ENCODE measurements at regions not wholly inside any gene's neighbourhood (a gene's known extent, or its start where the extent isn't known, plus 50 kb on each side); places are given as distances from the start of the nearest gene placed in this dataset.

DNA sequence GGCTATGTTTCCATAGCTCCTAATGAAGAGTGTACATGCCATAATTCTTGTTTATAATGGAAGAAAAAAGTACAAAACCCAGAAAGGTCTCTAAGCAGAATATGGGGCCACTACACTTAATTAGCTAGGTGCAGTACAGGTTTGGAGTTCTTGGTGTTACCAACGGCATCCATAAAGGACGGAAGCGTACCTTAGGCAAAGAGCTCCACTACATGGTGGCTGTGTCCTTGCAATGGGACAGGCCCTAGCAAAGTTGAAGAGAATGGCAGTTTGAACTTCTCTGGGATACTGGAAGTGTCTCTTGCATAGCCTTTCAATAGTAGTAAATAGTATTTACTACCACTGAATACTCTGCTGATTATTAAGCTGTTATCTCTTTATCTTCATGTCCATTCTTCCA, 371.7 kb upstream of the MMS22L start:
- H3K27ac ChIP-seq = no peak overlapping the region
- DNase-seq (ENCODE audit: low read depth in 1 of 2, low spot score in 2 of 2) = no peak
- H3K4me3 ChIP-seq = no peak overlapping the region
- H3K9me3 ChIP-seq (replicated peaks) = no peaks in the 10 kb centered on the region
- H3K4me1 ChIP-seq (replicated peaks) = no peaks in the 10 kb centered on the region
- no peaks in the 10 kb centered on the region for H3K27me3 ChIP-seq (replicated peaks)
- no peaks in the 10 kb centered on the region for H3K36me3 ChIP-seq

DNA sequence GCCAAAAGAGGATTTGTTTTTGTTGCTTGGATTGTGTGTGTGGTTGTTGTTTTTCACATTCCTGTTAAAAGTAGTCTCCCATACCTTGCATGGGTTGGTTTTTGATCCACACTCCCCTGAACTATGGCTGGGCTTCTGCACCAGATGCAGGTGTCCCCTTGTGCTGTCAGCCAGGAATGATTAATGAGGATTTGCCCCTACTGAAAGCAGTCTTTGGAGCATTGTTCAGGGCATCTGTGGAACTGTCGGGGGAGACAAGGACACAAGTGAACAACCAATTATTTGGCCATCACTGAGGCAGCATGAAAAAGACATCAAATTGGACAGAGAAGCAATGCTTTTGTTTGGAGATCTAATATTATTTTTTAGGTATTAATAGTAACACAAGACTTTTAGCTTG, 373.2 kb upstream of the MMS22L start:
- no peaks in the 10 kb centered on the region for H3K4me1 ChIP-seq (replicated peaks)
- H3K36me3 ChIP-seq = no peaks in the 10 kb centered on the region
- H3K9me3 ChIP-seq (replicated peaks) = no peaks in the 10 kb centered on the region
- H3K27ac ChIP-seq = no peak overlapping the region
- DNase-seq (ENCODE audit: low read depth in 1 of 2, low spot score in 2 of 2) = no peak
- H3K27me3 ChIP-seq (replicated peaks) = no peaks in the 10 kb centered on the region
- H3K4me3 ChIP-seq = no peak overlapping the region

DNA sequence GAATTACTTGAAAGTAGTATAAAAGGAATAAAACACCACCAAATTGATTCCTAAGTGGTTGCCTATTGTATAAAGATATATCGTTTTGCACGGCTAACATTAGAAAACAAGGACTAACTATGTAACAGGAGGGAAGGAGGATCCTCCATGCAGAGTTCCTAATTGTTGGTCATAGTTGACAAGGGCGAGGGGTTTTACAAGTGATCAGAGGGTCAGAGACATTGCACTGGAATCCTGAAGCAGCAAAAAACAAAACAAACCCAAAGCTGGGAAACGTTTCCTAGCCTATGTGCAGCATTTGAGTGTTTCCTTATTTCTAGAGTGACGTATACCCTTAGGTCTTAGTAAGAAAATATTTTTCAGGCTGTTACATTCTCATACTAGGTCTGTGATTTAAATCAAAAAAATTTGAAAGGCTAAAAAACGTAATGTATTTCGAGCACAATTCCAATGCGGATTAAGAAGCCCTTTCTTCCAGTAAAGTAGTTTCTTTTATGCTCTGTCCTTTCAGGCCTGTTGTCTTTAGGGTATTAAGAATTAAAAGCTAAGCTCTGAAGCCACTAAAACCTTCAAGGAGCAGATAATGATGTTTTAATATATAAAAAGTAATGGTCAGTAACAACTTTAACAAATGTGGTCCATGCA, 373.8 kb upstream of the MMS22L start:
- Histone ChIP-seq H3K27me3 (replicated peaks) (no peaks in the 10 kb centered on the region), H3K4me3 (no peak overlapping the region), H3K4me1 (replicated peaks) (no peaks in the 10 kb centered on the region), H3K36me3 (no peaks in the 10 kb centered on the region), H3K9me3 (replicated peaks) (no peaks in the 10 kb centered on the region), H3K27ac (no peak overlapping the region)
- DNase-seq (ENCODE audit: low read depth in 1 of 2, low spot score in 2 of 2) = no peak

DNA sequence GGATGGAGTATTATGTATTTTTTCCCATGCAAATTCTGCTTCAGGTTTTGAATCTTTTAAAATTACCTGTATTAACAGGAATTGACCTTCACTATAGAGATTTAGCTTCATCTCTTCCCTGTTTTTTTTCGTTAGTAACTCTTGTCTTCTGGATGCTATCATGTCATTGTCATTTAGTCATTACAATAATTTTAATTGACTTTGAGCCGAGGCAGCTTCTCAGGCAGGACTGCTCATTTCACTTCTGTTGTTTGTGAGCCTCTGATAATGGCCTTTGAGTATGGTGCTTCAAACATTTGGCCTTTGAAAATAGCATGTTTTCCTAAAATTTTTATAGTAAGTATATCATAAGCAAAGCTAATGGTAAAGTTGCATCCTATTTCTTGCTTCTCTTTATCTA, 375.1 kb upstream of the MMS22L start:
- no peak overlapping the region for H3K4me3 ChIP-seq
- H3K36me3 ChIP-seq = no peaks in the 10 kb centered on the region
- DNase-seq (ENCODE audit: low read depth in 1 of 2, low spot score in 2 of 2) = no peak
- H3K4me1 ChIP-seq (replicated peaks) = no peaks in the 10 kb centered on the region
- H3K27ac ChIP-seq = no peak overlapping the region
- no peaks in the 10 kb centered on the region for H3K9me3 ChIP-seq (replicated peaks)
- H3K27me3 ChIP-seq (replicated peaks) = no peaks in the 10 kb centered on the region

- no peak for DNase-seq (ENCODE audit: low read depth in 1 of 2, low spot score in 2 of 2)
- Histone ChIP-seq H3K4me1 (replicated peaks) (no peaks in the 10 kb centered on the region), H3K9me3 (replicated peaks) (no peaks in the 10 kb centered on the region), H3K27ac (no peak overlapping the region), H3K36me3 (no peaks in the 10 kb centered on the region), H3K27me3 (replicated peaks) (no peaks in the 10 kb centered on the region), H3K4me3 (no peak overlapping the region)
These were observed 380.2 kb upstream of the MMS22L start for GRCh38 chr6:97663252-97663651.

DNA sequence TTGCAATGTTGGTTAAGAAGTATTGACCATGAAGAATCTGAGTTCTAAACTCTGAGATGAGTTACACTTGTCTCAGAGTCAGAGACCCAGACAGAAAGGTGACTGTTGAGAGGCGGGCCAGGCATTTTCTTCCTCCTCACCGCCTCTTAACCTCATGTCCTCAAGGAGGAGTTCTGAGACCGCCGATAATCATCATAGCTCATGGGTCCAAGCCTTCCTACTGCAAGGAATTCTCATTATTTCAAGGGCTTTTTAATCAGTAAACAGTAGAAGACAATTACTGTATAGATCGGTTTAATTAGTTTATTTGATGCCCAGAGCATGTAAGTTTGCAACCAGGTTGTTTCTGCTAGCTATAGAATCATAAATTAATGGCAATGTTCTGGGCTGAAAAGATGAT, 382.4 kb upstream of the MMS22L start:
- Histone ChIP-seq H3K4me1 (replicated peaks) (no peaks in the 10 kb centered on the region), H3K27ac (no peak overlapping the region), H3K36me3 (no peaks in the 10 kb centered on the region), H3K27me3 (replicated peaks) (no peaks in the 10 kb centered on the region; the same call in 1 of the 2 replicates), H3K9me3 (replicated peaks) (no peaks in the 10 kb centered on the region), H3K4me3 (no peak overlapping the region)
- DNase-seq (ENCODE audit: low read depth in 1 of 2, low spot score in 2 of 2) = no peak

GRCh38 chr6:97666889-97667288, 383.9 kb upstream of the MMS22L start:
- no peak overlapping the region for H3K27ac ChIP-seq
- no peaks in the 10 kb centered on the region for H3K9me3 ChIP-seq (replicated peaks)
- no peaks in the 10 kb centered on the region for H3K36me3 ChIP-seq
- H3K4me3 ChIP-seq = no peak overlapping the region
- no peak for DNase-seq (ENCODE audit: low read depth in 1 of 2, low spot score in 2 of 2)
- no peaks in the 10 kb centered on the region; the same call in 1 of the 2 replicates for H3K27me3 ChIP-seq (replicated peaks)
- peaks cover 8% of the 10 kb centered on the region for H3K4me1 ChIP-seq (replicated peaks)

DNA sequence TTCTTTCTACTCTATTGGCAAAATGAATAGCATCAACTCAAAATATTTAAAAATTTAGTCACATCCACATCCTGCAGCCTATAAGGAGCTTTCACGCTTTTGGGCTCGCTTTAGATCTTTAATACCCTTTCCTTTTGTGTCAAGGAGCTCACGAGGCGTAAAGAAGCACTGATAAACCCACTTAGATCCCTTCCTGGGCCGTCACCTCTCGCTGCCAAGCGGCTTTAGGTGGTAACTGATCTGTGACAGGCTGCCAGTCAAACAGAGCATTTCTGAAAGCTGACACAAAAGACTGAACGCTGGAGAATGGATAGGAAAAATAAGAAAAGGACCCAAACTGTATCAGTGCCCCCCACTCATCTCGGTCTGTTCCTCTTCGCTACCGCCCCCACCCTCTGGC, 385.7 kb upstream of the MMS22L start:
- H3K27me3 ChIP-seq (replicated peaks) = no peaks in the 10 kb centered on the region; the same call in 1 of the 2 replicates
- DNase-seq (ENCODE audit: low read depth in 1 of 2, low spot score in 2 of 2) = no peak
- no peak overlapping the region for H3K27ac ChIP-seq
- H3K4me1 ChIP-seq (replicated peaks) = peaks cover 12% of the 10 kb centered on the region
- H3K36me3 ChIP-seq = no peaks in the 10 kb centered on the region
- no peak overlapping the region for H3K4me3 ChIP-seq
- H3K9me3 ChIP-seq (replicated peaks) = no peaks in the 10 kb centered on the region

DNA sequence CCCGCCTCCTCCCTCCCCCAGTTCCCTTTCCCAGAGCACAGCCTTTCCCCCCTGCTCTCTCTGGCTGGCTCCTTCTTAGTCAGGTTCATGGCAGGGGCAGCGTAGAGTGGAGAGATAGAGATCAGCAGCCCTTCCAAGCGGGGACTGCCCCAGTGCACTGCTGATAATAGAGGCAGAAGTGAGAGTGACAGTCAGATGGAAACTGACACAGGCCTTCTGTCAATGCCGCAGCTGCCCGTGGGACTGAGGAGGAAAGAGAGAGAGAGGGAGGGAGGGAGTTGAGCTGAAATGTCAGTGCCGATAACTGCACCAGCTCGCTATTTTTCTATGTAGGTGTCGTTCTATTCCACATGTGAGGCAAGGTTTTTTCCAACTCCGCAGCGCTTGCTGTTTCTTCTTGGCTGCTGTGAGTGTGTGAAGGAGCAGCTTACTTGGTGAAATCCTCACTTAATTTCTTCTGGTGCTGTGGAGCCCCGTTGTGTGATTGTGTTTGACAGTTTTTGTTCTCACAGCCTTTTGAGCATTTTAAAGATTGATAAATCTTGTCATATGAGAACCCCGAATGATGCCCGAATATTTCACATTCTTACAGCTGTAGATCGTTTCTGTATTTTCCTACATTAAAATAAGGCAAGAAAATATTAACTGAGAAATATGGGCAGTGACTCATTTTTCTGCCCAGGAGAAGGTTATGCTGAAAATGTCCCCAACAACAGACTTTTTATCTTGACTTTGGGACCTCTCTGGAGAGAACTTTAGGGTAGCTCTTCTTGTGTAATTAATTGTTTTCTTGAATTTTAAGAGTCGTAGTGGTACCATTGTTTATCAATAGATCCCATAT, 386.4 kb upstream of the MMS22L start:
- Histone ChIP-seq H3K27me3 (replicated peaks) (no peaks in the 10 kb centered on the region; the same call in 1 of the 2 replicates), H3K36me3 (no peaks in the 10 kb centered on the region), H3K4me1 (replicated peaks) (peaks cover 12% of the 10 kb centered on the region), H3K27ac (no peak overlapping the region), H3K4me3 (no peak overlapping the region), H3K9me3 (replicated peaks) (no peaks in the 10 kb centered on the region)
- no peak for DNase-seq (ENCODE audit: low read depth in 1 of 2, low spot score in 2 of 2)

GRCh38 chr6:97674802-97675201, 391.8 kb upstream of the MMS22L start:
- DNase-seq (ENCODE audit: low read depth in 1 of 2, low spot score in 2 of 2) = peak; percentile 47 to 49
- H3K4me1 ChIP-seq (replicated peaks) = peaks cover 18% of the 10 kb centered on the region
- 0 out of 2 replicates have a peak overlapping the region, but pooled peaks have one; percentile 14 for H3K27ac ChIP-seq
- no peaks in the 10 kb centered on the region for H3K36me3 ChIP-seq
- no peak overlapping the region for H3K4me3 ChIP-seq
- H3K27me3 ChIP-seq (replicated peaks) = no peaks in the 10 kb centered on the region; the same call in 1 of the 2 replicates
- H3K9me3 ChIP-seq (replicated peaks) = no peaks in the 10 kb centered on the region

- no peaks in the 10 kb centered on the region for H3K27me3 ChIP-seq (replicated peaks)
- H3K4me3 ChIP-seq = no peak overlapping the region
- no peak for DNase-seq (ENCODE audit: low read depth in 1 of 2, low spot score in 2 of 2)
- H3K4me1 ChIP-seq (replicated peaks) = peaks cover 6% of the 10 kb centered on the region
- no peak overlapping the region for H3K27ac ChIP-seq
- no peaks in the 10 kb centered on the region for H3K9me3 ChIP-seq (replicated peaks)
- no peaks in the 10 kb centered on the region for H3K36me3 ChIP-seq
These were observed 394.6 kb upstream of the MMS22L start for GRCh38 chr6:97677626-97678025.

GRCh38 chr6:97687916-97688315, 404.9 kb upstream of the MMS22L start:
- no peaks in the 10 kb centered on the region for H3K27me3 ChIP-seq (replicated peaks)
- no peaks in the 10 kb centered on the region for H3K36me3 ChIP-seq
- no peak overlapping the region for H3K4me3 ChIP-seq
- no peak overlapping the region for H3K27ac ChIP-seq
- no peaks in the 10 kb centered on the region for H3K4me1 ChIP-seq (replicated peaks)
- H3K9me3 ChIP-seq (replicated peaks) = no peaks in the 10 kb centered on the region
- DNase-seq (ENCODE audit: low read depth in 1 of 2, low spot score in 2 of 2) = no peak

- no peaks in the 10 kb centered on the region for H3K9me3 ChIP-seq (replicated peaks)
- H3K4me1 ChIP-seq (replicated peaks) = no peaks in the 10 kb centered on the region
- no peak for DNase-seq (ENCODE audit: low read depth in 1 of 2, low spot score in 2 of 2)
- H3K36me3 ChIP-seq = no peaks in the 10 kb centered on the region
- no peak overlapping the region for H3K27ac ChIP-seq
- no peaks in the 10 kb centered on the region; the same call in 1 of the 2 replicates for H3K27me3 ChIP-seq (replicated peaks)
- H3K4me3 ChIP-seq = no peak overlapping the region
These were observed 406.2 kb upstream of the MMS22L start for GRCh38 chr6:97689078-97689754.

DNA sequence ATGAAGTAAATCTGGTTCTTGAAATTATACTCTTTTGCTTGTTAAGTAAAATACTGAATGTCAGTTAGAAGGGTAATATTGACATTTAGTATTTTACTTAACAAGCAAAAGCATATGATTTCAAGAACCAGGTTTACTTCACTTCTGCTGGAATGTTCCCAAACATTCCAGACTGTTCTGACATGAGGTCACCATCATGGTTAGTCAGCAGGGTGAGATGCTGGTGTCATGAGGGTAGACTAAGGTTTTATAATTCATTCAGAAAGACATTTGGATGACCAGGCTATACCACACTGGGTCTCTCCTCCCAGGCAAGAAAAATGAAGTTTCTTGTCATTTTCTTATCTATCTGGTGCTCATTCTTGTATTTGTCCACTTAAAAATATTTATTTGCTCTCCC, 414.4 kb upstream of the MMS22L start:
- no peak for DNase-seq (ENCODE audit: low read depth in 1 of 2, low spot score in 2 of 2)

More for the DNA sequence above, 414.4 kb upstream of the MMS22L start:
- H3K9me3 ChIP-seq (replicated peaks) = no peaks in the 10 kb centered on the region
- no peaks in the 10 kb centered on the region for H3K36me3 ChIP-seq
- no peak overlapping the region for H3K27ac ChIP-seq
- no peak overlapping the region for H3K4me3 ChIP-seq
- no peaks in the 10 kb centered on the region; the same call in none of the 2 replicates for H3K27me3 ChIP-seq (replicated peaks)
- no peaks in the 10 kb centered on the region for H3K4me1 ChIP-seq (replicated peaks)
